ENCODE measurements at regions not wholly inside any gene's neighbourhood (a gene's known extent, or its start where the extent isn't known, plus 50 kb on each side); places are given as distances from the start of the nearest gene placed in this dataset.

- DNase-seq = no peak
Measured at GRCh38 chr10:84075226-84076046, 63.9 kb upstream of the GHITM start.

- no peak for DNase-seq
Measured at GRCh38 chr10:84076047-84076388, 63.3 kb upstream of the GHITM start.

GRCh38 chr10:84076540-84077195 lies 62.6 kb upstream of the GHITM start:
- DNase-seq = no peak

GRCh38 chr10:84077768-84078167 lies 61.5 kb upstream of the GHITM start:
- DNase-seq = no peak

GRCh38 chr10:84078771-84079170 lies 60.5 kb upstream of the GHITM start:
- DNase-seq = no peak

- DNase-seq = no peak
Measured at GRCh38 chr10:84084342-84084741, 55.0 kb upstream of the GHITM start.

GRCh38 chr10:84087202-84087601 lies 52.1 kb upstream of the GHITM start:
- DNase-seq = no peak

- DNase-seq = no peak
Measured at GRCh38 chr10:84088626-84089025, 50.7 kb upstream of the GHITM start.

GRCh38 chr10:84089162-84089561 lies 50.1 kb upstream of the GHITM start:
- no peak for DNase-seq

Data from activated CD4-positive, alpha-beta T cell treated with anti-CD3 and anti-CD28 coated beads, Interleukin-2, amount 50 U/mL, for 48 hours (primary cell).